Activated T-cell treated with anti-CD3 and anti-CD28 coated beads for 1 hour (primary cell): ENCODE measurements at regions not wholly inside any gene's neighbourhood (a gene's known extent, or its start where the extent isn't known, plus 50 kb on each side); places are given as distances from the start of the nearest gene placed in this dataset.
"Not testable (repeated sequence)": the region's sequence is repeated elsewhere in the genome, so short reads cannot be mapped to it uniquely, and the experiment has no call there.

ENCODE experiments used
- DNase-seq: peaks from one replicate; pipeline ENCODE4 v3.0.0-alpha.2; 2020; ENCODE audit warnings: low read depth

DNA sequence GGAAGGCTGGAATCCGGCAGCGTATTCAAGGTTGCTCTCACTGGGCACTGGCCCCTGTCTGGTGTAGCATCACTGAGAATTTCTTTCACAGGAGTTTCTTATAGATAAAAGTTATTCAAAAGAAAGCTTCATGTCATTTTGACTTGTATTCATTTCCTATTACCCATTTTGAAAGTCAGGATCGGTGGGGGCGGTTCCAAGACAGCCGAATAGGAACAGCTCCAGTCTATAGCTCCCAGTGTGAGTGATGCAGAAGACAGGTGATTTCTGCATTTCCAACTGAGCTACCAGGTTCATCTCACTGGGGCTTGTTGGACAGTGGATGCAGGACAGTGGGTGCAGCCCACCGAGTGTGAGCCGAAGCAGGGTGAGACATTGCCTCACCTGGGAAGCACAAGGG is 51.5 kb upstream of the CDC42EP3 start:
- not testable (repeated sequence) for DNase-seq

DNA sequence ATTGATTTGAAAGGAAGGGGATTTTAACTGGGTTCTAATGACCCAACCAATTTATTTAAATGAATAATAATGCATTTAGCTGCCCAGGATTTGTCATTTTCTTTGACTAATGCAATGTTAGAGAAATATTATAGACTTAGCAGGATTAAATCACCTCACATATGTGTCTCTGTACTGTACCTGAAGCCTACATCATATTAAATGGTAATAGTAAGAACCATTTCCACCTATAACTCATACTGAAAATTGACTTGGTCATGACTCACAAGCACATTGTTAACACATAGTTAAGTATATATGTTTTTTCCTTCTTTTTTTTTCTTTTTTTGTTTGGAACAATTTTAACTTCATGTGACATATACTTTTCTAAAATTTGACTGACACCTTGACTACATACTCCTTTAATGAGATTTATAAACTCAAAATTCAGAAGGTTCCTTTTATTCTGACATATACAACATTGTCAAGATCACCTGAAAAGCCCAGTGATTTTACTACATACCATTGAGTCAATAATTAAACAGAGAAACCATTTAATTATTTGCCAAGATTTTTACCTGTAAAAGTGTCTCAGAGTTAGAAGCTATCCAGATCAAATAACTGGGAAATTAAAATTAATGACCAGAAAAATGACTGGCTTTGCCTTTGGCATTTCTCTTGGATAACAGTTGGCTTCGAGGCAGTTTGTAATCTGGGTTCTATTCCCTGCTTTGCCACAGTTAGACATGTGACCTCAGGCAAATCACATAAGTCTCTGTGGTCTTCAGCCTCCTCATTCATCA is 58.8 kb upstream of the CDC42EP3 start:
- no peak for DNase-seq

DNA sequence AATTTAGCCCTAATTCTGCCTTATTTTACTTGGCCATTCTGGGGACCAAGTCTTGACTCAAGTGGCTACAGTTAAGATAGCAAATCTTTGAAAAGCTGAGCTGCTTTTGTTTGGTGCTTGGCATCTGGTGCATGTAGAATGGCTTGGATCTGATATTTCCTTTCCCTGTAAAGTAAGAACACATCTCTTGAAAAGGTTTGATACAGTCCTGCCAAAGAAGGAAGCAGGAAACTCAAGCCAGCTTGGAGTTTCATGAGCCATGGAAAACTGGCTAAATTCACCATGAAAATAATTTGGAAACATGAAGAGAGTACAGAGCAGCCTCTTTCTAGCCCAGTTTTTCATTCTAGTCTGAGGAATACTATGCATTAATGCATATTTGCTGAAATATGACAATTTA is 61.0 kb upstream of the CDC42EP3 start:
- DNase-seq = not testable (repeated sequence)

DNA sequence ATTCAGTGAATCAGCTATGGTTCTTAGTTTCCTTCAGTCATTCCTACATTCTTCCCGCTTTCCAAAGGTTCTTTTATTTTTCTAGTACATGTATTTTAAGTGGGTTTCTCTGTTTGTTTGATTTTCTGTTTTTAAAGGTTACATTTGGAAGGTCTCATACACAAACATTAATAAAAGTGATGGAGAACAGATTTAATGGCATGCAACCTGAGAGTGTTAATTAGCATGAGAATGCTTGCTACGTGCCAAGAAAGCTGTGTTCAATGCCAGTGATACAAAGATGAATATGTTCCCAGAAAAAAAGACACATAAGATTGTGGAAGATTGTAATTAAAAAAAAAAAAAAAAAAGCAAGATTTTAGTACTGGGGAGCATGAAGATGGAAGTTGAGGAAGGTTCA is 61.8 kb upstream of the CDC42EP3 start:
- no peak for DNase-seq

DNA sequence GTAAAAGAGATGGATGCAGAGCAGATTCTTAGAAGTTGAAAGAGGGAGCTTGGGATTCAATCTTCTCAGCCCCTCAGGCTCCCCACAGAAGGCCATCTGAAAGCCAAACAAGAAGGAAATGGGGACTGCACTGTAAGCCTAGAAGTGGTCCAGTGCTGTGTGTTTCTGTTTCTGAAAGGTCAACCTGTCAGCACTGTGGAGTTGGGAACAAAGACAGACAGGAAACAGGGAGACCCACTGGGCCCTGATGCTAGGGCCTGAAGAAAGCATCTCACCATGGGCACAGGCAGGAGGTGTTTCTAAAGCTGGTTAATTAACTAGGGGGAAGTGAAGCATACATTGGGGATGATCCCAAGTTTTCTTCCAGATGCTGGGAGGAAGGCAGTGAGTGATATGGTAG is 62.5 kb upstream of the CDC42EP3 start:
- DNase-seq = not testable (repeated sequence)

DNA sequence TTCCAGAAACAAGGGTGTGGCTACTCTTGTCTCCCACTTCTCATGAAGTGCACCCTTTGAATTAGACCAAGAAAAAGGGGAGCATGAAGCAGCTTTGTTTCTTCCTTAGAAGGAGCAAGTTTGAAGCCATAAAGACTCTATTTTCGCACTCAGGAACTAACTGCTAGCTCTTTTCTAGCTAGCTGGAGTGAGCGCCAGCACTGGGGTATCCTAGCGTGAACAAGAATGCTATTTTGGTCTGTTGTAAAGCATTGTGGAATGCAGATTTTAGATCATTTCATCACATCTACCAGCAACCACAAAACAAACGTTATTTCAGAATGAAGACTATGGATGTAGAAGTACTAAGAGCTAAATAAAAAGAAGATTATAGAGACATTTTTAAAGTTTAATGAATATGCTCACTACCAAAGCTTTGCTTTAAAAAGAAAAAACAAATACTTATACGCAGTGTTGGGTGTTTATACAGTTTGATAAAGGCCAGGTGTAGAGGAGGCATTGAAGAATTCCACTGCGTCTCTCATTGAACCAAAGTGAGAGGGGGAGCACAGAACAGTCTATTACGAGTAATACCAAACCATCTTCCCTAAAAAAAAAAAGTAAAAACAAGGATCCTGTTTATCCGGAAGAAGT is 63.6 kb upstream of the CDC42EP3 start:
- DNase-seq = not testable (repeated sequence)

DNA sequence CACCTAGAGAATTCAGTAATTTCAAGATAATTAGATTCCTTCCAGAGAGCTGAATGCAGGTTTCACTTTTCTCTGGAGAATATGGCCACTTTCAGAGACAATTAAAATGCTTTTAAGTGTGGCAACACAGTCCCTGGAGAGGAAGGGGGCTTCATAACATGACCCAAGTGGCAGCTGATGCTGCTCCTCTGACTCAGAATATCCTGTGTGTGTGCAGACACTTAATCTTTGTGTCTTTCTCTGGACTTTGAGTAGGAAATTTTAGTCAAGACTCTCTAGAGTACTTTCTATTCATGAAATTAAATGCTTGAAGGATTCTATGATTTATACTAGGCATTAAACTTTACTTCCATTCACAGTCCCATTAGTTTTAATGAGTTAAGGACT is 64.1 kb upstream of the CDC42EP3 start:
- not testable (repeated sequence) for DNase-seq

DNA sequence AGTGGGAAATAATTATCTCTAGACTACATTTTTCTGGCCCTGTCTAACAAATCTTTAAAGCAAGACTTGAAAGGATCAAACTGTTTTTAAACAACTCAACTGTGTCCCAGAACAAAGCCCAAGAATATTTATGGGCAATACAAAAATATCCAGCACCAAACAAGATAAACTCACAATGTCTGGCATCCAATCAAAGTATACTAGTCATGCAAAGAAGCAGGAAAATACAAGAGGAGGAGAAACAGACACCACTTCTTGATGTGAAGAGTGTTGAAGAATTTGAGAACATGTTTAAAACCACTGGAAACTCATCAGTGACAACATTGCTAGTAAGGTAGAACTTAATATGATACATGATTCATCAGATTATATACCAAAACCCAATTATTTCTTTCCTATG is 66.1 kb upstream of the CDC42EP3 start:
- no peak for DNase-seq

DNA sequence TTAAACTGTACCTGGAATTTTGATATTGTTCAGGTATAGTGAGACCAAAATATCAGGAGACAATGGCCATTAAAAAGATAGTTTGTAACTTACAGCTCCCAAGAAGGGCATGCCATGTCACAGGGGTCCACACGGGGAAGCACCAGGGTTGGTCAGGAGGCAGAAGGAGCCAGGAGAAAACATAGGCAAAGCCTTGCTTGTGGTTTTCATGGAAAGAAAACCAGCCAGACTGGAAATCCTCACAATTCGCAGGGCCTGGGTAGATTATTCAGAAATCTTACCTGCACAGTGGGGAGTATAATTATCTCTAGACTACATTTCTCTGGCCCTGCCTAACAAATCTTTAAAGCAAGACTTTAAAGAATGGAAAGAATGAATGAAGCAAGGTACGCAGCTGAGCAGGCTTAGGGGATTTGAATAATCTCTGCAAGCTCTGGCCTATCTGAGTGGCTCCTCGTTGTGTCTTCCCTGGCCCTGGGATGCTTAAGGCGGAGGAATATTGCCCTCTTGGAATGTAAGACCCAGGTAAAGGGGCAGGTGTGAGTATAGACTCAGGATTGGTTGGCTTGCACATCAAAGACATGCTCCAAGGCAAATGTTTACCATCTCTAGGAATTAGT is 66.9 kb upstream of the CDC42EP3 start:
- DNase-seq = no peak

DNA sequence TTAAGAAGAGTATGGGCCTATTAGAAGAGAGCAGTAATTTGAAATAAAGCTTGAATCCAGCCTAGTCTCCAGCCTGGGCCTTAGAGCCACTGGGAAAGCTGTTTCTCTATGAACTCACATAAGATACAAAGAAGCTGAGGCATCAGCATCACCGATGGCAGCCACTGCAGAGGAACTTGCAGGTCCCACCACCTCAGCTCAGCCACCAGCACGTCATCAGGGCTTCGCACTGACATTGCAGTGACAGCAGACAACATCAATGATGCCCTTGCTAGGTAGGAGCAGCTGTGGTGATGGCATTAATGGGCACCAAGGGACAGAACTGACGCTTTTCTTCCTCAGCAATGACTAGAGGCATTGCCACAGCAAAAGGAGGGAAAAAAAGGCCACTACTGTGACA is 67.7 kb upstream of the CDC42EP3 start:
- no peak for DNase-seq

DNA sequence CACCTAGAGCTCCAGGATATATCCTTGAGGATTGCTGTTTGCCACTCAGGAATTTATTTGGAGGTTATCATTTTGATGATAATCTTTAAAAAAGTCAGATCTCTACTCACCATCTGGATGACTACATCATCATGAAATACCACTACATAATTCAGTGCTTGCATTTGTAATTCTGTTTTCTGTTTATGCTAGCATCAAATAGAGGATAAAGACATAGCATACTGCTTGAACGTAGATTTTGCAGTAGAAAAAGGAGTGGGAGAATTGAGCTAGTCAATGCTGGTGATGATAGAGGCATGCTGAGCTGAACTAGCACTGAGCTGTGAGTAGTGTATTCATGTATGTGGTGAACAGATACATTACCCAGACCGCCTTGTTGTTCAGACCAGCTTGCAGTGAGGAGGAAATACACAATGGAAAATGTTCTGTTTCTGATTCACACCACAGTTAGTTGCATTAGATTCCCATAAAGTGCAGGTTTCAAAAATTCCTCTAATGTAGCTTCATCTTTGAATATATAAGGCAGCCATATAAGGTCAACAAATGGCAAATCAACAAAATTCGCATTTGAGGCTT is 68.8 kb upstream of the CDC42EP3 start:
- DNase-seq = no peak

DNA sequence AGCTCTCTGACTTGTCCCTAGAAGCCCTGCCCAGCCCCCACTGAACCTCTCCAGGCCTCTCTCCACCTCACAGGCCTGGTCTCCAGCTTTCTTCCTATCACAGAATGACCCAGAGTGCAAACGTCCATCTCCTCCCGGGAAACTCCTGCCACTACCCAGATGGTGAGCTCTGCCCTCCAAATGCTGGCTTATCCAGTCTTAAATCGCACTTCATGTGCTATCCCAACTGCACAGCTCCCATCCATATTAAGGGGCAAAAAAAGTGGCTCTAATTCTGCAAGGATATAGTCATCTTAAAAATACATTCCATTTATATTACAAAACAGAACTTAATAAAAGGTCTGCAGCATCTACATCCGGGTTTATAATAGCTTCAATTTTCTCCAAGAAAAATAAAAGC is 70.8 kb upstream of the CDC42EP3 start:
- DNase-seq = no peak

DNA sequence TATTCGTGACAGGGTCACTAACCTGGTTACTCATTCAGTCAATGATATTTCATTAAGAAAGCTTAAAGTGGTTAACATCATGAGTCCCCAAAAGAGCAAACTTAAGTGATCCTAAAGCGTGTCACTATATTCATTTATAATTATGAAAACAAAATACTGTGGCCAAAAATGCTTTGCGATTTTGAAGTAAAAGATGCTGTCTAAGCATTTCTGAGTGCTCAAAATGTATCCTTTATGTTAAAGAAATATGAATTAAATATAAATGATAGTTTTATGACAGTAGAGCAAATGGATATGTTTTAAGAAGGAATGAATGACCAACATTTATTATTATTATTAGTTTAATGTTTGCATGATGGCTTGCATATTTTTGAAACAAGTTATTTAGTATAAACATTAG is 72.6 kb upstream of the CDC42EP3 start:
- DNase-seq = no peak

DNA sequence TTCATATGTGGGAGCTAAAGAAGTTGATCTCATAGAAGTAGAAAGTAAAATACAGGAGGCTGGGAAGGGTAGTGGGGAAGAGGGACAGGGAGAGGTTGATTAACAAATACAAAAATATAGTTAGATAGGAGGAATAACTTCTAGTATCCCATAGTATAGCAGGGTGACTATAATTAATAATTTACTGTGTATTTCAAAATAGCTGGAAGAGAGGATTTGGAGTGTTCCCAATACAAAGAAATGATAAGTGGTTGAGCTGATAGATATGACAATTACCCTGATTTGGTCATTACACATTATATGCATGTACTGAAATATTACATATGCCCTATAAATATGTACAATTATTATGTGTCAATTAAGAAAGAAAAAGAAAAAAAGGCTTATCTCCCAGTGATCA is 73.5 kb upstream of the CDC42EP3 start:
- DNase-seq = not testable (repeated sequence)

DNA sequence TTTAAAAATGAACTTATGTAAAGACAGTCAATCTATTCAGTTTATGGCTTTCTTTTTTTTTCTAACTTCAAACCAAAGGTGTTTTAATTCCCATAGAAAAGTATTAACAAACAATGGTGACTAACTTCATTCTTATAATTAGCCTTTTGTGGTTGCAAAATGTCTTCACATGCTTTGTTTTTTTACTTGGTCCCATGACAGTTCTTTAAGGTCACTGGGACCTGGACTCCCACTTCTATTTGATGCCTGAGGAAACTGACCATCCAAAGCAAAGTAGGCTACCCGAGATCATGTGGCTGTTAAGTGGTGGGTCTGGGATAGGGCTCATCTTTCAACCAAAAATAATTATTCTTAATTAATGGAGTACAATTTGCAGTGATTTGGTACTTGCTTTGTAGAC is 74.6 kb upstream of the CDC42EP3 start:
- DNase-seq = not testable (repeated sequence)

DNA sequence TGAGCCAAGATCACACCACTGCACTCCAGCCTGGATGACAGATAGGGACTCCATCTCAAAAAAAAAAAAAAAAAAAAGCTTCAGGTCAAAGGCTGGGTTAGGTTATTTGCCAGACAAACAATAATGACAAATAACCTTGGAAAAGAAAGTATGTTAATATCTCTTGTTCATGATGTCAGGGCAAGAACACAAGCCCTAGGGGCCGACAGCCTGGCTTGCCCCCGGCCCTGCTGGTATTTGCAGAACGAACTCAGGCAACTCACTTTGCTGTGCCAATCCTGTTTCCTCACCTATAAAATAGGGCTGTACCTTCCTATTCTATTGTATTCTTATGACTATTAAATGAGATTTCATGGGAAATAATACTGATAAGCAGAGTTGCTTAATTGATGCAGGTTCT is 75.4 kb upstream of the CDC42EP3 start:
- DNase-seq = no peak

DNA sequence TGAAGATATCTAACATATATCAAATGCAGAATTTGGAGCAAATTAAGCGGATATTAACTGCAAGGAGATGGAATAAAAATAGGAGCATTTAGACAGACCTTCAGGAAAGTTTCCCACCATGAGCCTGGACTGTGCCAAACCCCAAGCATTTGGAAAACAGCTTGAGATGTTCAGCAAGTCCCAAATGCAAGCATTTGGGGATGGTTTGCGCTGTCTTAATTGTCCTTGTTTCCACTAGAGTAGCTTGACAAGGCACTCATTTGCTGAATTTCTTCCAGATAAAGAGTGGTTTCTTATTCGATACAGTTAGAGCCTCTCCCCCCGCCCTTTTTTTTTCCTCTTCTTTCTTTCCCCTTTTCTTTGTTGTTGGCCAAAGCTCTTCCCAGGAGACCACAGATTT is 77.1 kb upstream of the CDC42EP3 start:
- no peak for DNase-seq

DNA sequence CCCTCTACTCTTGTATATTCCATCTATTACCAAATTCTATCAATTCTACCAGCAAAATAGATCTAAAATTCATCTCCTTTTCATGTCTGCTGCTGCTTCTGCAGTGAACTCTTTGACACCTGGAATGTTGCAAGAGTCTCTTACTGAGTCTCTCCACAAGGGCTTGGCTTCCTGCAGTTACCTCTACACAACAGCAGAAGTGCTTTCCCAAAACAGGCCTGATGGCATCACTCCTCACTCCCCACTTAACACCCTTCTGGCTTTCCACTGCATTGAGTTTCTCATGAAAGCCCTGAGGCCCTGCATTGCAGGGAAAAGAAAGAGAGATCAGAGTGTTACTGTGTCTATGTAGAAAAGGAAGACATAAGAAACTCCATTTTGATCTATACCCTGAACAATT is 78.8 kb upstream of the CDC42EP3 start:
- not testable (repeated sequence) for DNase-seq

DNA sequence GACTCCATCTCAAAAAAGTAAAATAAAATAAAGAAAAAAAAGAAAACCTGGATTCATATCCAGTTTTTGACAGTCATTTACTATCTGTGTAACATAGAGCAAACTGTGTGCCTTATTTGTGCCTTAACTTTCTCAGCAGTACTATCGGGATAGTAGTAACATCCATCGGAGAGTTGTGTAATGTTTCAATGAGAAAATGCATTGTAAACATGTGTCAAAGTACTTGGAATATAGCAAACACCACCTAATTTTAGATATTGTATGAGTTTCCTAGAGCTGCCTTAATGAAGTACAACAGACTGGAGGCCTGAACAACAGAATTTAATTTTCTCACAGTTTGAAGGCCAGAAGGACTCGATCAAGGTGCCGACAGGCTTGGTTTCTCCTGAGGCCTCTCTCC is 81.3 kb upstream of the CDC42EP3 start:
- DNase-seq = no peak

DNA sequence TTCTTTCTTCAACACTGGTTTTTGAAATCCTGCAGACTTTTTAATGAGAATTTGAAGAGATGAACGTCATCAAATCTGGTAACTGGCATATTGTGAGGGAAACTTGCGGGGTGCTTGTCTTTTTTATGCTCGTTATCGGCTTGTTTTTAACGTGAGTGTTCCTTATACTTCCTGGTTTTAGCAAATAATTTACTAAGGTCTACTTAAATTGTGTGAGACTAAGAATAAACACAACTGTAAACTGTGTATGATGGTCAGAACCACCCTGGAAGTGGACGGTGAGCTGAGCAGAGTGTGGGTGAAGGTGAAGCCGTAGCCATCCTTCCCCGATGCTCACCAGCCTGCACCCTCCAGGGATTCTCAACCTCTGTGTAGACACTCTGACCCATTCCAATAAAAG is 82.3 kb upstream of the CDC42EP3 start:
- DNase-seq = no peak

DNA sequence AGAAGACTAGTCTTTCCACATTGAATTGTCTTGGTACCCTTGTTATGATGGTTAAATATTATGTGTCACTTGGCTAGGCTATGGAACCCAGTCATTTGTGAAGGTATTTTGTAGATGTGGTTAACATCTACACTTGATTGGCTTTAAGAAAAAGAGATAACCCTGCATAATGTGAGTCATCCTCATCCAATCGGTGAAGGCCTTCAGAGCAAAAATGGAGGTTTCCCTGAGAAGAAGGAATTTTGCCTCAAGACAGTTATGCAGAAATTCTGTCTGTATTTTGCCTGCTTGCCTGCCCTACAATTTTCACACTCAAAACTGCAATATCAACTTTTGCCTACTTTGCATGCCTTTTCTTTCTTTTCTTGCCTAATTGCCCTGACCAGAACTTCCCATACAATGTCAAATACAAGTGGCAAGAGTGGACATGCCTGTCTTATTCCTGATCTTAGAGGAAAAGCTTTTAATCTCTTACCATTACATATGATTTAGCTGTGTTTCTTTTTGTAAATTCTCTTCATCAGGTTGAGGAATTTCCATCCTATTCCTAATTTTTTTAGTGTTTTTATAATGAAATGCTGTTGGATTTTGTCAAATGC is 84.6 kb upstream of the CDC42EP3 start:
- not testable (repeated sequence) for DNase-seq

DNA sequence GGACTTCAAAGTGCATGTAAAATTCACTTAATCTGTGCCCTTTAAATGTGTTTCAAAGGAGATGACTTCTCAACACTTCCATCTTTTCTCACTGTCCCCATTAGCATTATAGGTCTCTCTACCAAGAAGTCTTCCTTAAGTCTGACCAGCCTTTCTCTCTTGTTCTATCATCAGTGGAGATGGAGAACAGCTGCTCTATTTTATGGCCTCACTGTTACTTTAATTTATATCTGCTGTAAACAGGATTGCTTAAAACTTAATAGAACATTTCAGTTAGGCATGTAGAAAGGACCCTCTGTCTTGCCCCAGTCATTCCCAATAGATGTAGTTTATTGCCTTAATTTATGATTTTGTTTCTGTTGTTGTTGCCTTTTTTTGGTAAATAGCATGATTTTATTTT is 86.0 kb upstream of the CDC42EP3 start:
- not testable (repeated sequence) for DNase-seq

DNA sequence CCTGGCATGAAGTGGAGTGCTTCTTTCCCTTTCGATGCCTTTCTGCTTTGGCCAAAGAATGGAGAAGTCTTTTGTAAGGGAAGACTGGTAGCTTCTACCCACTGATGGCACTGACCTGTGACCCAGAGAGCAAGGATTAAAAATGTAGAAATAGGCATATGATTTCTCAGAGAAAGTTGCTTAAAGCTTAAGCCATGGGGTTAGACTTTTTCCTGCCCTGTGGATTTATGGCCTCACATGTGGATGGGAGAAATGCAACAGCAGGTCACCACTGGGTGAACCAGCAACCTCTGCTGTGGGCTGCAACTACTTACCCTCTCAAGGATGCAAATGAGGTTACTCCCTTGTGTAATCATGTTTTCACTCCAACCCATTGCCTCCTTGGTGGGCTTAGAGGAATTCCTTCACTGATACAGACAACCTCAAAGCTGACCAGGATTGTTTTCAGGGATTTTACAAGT is 86.7 kb upstream of the CDC42EP3 start:
- DNase-seq = not testable (repeated sequence)
